ENCODE measurements at regions not wholly inside any gene's neighbourhood (a gene's known extent, or its start where the extent isn't known, plus 50 kb on each side); places are given as distances from the start of the nearest gene placed in this dataset.
"Not testable (repeated sequence)": the region's sequence is repeated elsewhere in the genome, so short reads cannot be mapped to it uniquely, and the experiment has no call there.

DNA sequence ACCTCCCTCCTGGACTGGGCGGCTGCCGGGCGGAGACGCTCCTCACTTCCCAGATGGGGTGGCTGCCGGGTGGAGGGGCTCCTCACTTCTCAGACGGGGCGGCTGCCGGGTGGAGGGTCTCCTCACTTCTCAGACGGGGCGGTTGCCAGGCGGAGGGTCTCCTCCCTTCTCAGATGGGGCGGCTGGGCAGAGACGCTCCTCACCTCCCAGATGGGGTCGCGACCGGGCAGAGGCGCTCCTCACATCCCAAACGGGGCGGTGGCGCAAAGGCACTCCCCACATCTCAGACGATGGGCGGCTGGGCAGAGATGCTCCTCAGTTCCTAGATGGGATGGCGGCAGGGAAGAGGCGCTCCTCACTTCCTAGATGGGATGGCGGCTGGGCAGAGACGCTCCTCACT is 305.5 kb downstream of the SLITRK5 start:
- DNase-seq (ENCODE audit: low read depth in 2 of 2): not testable (repeated sequence)

DNA sequence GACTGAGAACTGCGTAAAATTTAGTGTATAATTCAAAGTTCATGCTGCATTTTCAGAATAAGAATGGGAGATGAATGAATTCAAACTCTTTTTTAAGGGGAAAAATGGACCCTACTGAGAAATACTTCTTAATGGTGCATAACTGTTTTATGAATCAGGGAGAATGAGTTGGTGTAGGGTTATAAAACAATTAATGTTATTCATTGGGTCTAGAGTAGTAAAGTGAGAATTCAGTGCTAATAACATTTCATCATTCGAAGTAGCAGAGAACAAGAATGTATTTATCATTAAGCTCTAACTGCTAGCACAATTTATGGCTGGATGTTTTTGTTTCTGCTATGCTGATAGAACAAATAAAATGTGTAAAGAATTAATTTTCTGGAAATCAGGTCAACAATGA is 310.2 kb downstream of the SLITRK5 start:
- no peak for DNase-seq (ENCODE audit: low read depth in 2 of 2)

DNA sequence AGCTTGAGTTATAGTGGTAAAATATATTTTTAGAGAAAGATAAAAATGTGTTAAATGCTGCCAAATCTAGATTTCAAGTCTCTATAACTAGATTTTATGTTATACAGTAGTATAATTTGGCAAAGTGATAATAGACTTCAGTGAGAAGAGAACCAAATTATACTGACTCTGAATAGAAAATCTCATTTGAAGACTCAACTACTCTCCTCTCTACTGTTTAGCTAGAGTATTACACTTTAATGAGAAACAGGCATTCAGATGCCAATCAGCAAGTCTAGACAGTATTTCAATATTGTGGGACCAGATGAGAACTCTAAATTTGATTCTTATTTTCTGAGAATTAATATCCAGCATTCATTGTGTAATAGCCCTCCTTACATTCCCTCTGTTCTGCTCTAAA is 311.2 kb downstream of the SLITRK5 start:
- DNase-seq (ENCODE audit: low read depth in 2 of 2): no peak

DNA sequence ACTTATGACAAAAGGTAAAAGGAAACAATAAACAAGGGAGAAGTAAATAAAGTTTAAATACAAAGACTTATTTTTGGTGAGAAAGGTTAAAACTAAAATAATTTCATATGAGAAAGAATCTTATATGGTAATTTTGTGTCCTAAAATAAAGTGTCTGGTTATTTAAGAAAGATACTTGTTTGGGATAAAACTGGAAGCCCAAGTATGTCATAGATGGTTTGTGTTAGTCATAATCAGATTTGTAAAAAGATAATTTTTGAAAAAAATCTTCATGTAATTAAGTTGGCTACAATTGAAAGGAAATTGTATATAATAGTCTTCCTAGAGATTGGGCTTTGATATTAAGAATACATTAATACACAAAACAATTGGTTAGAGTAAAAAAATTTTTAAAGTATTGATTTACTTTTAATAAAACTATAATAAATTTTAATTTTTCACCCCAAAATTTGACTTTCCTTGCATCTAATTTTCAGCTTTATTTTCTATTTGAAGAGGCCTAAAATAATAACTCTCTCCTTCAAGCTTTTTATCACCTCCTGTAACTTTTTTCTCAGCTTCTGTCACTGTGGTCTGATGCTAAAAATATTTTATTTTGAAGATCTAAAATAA is 315.6 kb downstream of the SLITRK5 start:
- no peak for DNase-seq (ENCODE audit: low read depth in 2 of 2)

DNA sequence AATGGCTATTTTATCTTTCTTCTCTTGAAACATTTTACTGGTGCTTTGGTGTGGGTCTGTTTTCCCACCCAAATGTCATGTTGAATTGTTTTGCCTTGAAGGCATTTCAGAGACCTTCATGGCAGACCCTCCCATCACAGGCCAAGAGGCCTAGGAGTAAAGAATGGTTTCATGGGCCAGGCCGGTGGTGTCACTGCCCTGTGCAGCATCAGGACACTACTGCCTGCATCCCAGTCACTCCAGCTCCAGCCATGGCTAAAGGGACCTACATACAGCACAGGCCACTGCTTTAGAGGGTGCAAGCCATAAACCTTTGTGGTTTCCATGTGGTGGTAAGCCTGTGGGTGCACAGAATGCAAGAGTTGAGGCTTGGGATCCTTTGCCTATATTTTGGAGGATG is 326.9 kb downstream of the SLITRK5 start:
- DNase-seq (ENCODE audit: low read depth in 2 of 2): no peak

DNA sequence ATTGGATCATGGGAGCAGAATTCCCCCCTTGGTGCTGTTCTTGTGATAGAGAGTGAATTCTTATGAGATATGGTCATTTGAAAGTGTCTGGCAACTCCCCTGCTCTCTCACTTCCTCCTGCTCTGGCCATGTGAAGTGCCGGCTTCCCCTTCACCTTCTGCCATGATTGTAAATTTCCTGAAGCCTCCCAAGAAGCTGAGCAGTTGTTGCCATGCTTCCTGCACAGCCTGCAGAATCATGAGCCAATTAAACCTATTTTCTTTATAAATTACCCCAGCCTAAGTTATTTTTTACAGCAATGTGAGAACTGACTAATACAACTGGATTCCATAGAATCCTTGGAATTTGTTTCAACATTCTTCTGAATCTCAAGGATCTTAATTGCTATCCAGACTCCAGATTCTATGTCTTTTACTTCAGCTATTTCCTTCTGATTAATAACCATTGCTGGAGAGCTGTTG is 328.1 kb downstream of the SLITRK5 start:
- no peak for DNase-seq (ENCODE audit: low read depth in 2 of 2)

DNA sequence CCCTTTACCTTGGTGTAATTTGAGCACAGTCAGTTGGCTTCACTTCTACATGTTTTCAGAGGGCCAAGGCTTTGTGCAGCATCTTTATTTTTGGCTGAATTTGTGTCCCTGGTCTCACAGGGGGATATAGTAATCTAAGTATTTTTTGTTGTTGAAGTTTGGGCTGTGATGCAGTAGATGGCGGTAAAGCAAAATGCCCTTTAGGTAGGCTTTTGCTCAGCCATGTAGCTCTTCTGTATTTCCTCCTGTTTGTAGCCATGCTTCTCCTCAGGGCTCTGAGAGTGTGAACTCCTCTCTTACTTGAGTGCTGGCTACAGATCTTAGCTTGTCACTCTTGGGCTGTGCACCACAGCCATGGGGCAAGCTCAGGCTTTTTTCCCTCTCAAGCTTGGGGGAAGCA is 328.6 kb downstream of the SLITRK5 start:
- DNase-seq (ENCODE audit: low read depth in 2 of 2): no peak

DNA sequence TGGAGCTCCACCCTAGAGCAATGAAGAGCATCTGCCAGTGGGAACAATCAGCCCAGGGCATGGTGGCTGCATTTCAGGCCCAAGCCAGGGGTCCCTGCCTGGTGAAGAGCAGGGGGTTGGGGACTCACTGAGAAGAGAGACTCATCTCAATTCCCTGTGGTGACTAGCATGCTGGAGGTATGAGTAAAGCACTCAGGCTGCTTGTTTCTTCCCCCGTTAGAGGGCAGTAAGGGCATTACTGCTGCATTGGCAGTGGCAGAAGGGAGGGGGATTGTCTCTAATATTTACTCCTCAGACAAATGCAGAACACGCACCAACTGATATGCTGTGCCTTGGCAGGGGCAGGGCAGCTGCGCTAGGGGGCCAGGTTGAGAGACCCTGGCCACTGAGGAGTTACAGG is 329.1 kb downstream of the SLITRK5 start:
- no peak for DNase-seq (ENCODE audit: low read depth in 2 of 2)

DNA sequence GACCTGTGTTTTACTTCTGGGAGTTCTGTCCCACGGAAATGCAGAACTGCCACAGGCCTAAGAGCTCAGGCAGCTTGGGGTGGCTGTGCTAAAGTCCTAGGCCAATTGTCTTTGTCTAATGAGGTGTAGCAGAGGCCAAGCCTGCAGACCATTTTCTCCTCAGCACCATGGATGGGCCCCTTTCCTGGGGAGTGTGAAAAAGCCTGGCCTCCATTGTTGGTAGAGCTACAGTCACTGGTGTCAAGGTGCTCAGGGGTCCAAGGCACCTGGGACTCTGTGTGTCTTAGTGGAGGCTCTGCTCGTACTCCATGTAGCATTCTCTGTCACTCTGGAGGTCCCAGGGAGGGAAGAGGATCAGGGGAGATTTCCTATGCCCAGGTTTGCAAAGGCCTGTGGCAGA is 329.6 kb downstream of the SLITRK5 start:
- DNase-seq (ENCODE audit: low read depth in 2 of 2): no peak

DNA sequence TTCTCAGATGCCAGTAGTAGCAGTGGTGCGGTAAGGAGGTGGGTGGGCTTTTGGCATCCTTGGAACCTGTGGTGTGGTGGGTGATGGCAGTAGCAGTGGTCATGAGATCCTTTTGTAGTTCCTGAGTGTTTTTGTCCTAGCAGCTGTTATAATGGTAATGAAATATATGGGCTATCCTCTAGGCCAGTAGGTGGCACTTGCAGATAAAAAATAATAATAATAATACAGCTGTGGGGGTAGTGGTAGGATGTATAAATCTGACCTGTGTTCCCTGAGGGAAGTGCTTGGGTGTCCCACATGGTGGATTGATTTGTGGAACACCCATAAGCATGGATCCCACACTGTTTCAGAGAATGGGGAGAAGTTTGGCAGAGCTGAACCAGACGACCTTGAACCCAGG is 334.0 kb downstream of the SLITRK5 start:
- DNase-seq (ENCODE audit: low read depth in 2 of 2): no peak

DNA sequence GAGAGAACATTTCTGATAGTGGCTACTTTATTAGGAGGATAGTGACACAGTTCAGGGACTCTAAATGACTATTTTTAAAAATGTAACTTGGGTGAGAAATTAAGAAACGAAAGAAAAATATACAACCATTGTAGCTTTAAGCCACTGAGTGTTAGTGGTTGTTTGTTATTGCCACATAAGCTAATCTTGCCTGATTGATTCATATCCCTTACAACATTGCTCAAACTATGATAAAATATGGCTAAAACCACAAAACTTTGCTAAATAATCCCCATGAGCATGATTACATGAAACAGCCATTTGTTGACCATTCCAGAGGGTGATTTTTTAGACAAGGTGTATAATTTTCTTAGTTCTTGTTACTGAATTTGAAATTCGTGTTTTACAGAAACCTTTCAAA is 343.4 kb downstream of the SLITRK5 start:
- no peak for DNase-seq (ENCODE audit: low read depth in 2 of 2)

DNA sequence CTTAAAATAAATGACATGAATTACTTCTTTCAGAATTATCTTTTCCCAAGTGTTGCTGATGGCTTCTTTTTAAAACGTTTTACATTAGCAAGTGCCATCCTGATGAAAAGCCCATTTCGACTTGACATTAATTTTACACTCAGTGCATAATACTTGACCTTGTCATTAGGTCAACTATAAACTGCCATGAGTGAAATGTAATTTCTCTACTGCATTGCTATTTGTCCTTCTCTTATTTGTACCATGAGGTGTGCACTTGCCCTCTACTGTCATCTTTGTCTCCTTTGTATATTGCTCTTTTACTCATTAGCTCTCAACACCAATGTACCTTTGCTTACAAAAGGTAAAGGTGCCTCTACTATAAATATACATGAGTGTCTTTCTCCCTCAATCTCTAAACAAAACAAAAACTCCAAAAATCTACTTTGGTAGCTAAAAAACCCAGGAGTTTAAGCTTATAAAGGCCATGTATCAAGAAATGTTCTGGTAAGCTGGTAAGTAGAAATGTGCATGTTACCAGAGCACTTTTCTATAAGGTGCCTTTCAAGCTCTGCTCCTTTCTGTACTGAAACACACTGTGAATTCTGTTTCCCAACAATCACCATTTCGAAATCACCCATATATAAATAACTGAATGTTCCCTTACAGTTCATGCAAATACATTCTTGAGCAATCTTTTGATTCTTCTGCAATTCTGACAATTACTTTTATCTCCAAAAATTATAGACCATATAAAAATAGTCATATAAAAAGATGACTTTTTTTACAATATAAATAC is 351.4 kb downstream of the SLITRK5 start:
- DNase-seq (ENCODE audit: low read depth in 2 of 2): no peak

DNA sequence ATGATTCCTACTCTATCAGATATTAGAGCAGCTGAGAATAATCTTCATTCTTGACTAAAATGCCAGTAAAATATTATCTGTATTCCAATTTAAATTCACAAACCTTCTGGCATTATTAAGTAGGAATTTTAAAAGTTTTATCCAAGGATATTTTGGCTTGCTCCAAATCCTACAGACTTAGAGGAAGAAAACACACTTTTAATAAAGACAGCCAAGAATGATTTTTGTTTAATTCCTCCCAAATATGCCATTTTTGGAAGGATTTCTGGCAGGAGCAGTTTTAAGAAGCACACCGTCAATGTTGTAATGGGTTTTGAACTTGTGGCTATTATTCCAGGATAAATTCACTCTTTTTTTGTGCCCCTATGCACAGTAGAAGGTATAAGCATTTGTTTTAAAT is 355.1 kb downstream of the SLITRK5 start:
- DNase-seq (ENCODE audit: low read depth in 2 of 2): no peak

DNA sequence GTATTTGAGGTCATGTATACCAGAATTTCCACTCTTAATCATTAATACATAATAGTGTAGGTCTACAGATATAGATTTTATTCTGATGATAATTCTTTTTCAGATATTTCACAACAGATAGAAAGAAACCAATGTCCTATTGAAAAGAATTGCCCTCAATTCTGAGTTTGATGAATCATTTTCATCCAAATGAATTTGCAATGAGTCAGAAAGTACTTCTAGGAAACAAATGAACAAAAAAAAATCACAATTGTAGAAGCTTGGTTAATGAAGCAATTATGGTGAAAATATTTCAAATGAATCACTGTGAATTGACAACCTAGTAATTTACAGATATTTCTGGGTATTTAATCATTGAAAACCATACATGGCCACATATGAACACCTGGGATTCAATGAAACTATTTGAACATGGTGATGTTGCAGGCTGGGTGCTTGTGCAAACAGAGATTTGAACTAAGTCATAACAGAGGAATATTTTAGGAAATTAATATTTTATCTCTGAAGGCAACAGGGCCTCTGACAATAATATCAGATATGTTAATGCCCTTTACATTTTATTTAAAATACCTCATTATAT is 360.9 kb downstream of the SLITRK5 start:
- no peak for DNase-seq (ENCODE audit: low read depth in 2 of 2)

DNA sequence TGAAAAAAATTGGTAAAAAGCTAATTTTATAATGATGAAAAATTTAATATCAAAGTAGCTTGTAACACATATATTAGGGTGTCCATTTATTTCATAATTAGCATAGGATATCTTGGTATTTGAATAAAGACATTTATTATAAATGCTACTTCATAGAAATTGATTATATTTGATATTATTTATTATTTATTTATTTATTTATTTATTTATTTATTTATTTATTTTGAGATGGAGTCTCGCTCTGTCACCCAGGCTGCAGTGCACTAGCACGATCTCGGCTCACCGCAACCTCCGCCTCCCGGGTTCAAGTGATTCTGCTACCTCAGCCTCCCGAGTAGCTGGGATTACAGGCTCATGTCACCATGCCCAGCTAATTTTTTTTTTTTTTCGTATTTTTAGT is 365.0 kb downstream of the SLITRK5 start:
- DNase-seq (ENCODE audit: low read depth in 2 of 2): not testable (repeated sequence)

DNA sequence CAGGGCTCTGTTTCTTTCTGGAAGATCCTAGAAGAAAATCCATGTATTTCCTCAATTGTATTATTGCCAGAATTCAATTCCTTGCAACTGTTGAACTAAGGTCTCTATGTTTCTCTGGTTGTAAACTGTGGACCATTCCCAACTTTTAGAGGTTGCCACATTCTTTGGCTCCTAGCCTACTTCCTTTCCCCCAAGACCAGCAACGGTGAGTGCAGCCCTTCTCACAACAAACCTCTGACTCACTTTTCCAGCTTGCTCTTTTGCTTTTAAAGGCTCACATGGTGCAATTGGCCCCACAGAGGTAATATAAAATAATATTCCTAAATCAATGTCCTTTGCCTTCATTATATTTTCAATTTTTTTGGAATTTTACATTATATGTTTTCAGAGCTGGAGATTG is 371.3 kb downstream of the SLITRK5 start:
- no peak for DNase-seq (ENCODE audit: low read depth in 2 of 2)

DNA sequence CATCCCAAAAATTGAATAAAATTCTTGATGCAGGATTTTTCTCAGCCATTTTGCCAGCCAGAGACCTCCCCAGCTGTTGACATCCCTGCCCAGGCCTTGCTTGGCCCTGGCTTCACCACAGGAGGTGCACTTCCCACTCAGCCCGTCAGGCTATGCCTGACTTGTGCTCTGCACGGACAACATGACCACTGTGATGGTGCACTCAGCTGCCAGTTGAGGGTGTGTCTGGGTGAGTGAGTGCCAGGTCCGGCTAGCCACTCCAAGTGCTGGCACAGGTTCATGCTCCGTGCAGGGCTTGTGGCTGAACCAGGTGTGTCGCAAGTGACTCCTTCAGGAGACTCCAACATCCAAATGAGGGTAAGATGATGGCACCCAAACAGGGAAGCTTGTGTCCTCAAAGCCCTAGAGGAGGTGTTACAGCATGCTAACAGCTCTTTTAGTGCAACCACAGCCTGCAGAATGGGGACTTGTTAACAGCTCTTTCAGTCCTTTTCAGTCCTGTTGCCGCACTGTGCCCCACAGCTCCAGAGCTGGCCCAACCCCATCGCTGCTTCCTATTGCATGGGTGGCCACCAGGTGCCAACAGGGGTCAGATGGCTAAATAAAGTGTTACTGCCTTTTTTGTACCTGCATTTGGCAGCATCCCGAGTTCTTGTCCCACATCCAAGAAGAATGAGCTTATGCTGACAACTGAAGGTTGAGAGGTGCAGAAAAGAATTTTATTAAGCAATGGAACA is 380.7 kb downstream of the SLITRK5 start:
- no peak for DNase-seq (ENCODE audit: low read depth in 2 of 2)

DNA sequence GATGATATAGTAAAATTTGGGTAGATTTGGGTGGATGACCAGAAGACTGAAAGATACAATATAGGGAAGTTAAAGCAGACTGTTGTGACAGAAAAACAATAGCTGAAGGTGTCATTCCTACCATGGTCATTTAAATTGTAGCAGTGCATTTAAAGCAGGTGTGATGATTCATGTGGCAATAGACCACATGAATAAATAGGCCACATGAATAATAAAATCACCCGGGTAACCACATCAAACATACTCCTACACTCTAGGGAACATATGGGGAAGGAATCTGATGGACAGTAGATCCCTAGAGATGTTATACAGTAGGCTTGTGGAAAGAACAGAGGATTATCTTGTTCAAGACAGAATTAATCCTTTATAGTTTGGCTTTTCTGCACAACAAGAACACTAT is 392.6 kb downstream of the SLITRK5 start:
- no peak for DNase-seq (ENCODE audit: low read depth in 2 of 2)

DNA sequence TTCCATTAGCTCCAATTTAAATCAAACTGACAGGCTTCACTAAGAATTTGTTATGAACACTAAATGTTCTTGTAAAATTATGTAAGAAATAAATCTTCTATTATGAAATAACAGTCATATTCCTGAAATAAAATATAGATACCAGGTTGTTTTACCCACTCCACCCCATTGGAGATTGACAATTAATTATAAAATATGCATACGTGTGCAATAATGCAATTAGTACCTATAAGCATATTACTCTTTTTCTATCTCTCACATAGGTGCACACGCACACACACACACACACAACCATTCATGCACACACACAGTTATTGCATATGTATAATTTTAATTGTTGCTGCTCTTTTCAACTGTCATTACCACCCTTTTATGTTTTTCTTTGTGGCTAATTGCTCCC is 395.7 kb downstream of the SLITRK5 start:
- DNase-seq (ENCODE audit: low read depth in 2 of 2): no peak

DNA sequence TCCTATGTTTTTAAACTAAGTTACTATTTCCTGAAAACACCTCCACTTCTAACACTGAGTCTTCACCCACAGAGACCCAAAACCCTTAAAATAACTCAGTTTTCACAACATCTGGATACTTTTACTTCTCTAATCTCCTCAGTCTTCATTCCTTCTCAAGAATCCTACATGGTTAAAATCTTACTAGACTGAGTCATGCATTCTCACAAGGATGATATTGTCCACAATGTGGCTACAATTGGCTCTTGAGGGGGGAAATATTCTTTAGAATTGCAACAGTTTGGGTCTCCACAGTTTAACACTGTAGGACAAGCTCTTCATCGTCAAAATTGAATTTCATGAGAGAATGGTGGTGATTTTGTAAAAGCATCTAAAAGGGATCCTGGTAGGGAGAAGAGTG is 397.1 kb downstream of the SLITRK5 start:
- no peak for DNase-seq (ENCODE audit: low read depth in 2 of 2)

DNA sequence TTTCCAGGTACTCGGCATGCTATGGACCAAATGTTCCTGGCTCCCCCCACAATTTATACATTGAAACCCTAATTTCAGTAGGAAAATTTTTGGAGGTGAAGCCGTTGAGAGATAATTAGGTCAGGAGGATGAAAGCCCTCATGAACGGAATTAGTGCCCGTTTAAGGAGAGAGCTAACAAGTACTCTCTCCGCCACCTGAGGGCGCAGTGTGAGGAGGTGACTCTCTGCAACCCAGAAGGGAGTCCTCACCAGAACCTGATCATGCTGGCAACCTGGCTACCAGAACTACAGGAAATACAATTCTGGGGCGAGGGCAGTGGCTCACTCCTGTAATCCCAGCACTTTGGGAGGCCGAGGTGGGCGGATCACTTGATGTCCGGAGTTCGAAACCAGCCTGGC is 397.8 kb downstream of the SLITRK5 start:
- DNase-seq (ENCODE audit: low read depth in 2 of 2): peak in 1 of 2 donors; percentile 0

DNA sequence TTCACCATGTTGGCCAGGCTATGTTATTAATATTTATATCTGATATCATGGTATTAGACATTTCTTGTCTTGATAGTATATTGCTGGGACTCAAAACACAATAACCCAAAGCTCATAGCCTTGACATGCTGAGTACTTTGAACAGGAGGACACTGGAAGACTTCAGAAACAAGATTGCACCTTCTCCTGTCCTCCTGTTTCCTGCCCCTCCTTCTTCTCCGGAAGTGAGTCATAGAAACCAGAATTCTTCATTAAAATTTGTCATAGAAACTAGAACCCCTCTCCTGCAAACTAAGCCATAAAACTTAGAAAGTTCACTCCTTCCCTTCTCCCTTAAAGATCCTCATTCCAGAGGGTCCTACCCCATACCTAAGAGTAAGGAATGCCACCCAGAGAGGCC is 400.2 kb downstream of the SLITRK5 start:
- no peak for DNase-seq (ENCODE audit: low read depth in 2 of 2)

Measured in stimulated activated CD4-positive, alpha-beta T cell treated with anti-CD3 and anti-CD28 coated beads, Interleukin-1b, Interleukin-23, amount 100 ng/mL, for 4 hours (primary cell).